Peyer's patch (tissue), 4 donors: ENCODE measurements at regions not wholly inside any gene's neighbourhood (a gene's known extent, or its start where the extent isn't known, plus 50 kb on each side); places are given as distances from the start of the nearest gene placed in this dataset.

ENCODE experiments used
- DNase-seq, 3 donors: peaks; one replicate each; pipeline ENCODE4 v3.0.0-alpha.2; 2017 to 2019
- H3K27ac ChIP-seq, 4 donors: fragments of 200-600 bp; sonication (generic); one replicate each; pipeline ENCODE4 v1.5.1; 2016 to 2019
- H3K27me3 ChIP-seq, 2 donors: fragments of 200-600 bp; sonication (generic); one replicate each; pipeline ENCODE4 v1.5.1; 2019
- H3K36me3 ChIP-seq, 3 donors: fragments of 200-600 bp; sonication (generic); one replicate each; pipeline ENCODE4 v1.5.1; 2016 to 2019
- H3K4me1 ChIP-seq, 4 donors: fragments of 200-600 bp; sonication (generic); one replicate each; pipeline ENCODE4 v1.5.1; 2016 to 2019
- H3K4me3 ChIP-seq, 4 donors: fragments of 200-600 bp; sonication (generic); 1 replicate in 3 of 4; 2 replicates in 1 of 4; pipeline ENCODE4 v1.5.1; 2016 to 2019; ENCODE audit warnings: mild to moderate bottlenecking in 1 of 4
- H3K9me3 ChIP-seq, 4 donors: fragments of 200-600 bp; sonication (generic); one replicate each; pipeline ENCODE4 v1.5.1; 2016 to 2019; ENCODE audit warnings: mild to moderate bottlenecking in 1 of 4
- POLR2A ChIP-seq, 2 donors: fragments of 450-650 bp; IDR thresholded peaks; one replicate each; pipeline ENCODE4 v1.5.1; 2017; ENCODE audit warnings: antibody characterized with exemption in 2 of 2, mild to moderate bottlenecking in 2 of 2, moderate library complexity in 2 of 2
- TF ChIP-seq, protein P1 (sequence below), 6 experiments: fragments of 450-650 bp in 4 of 6; fragments of 200-600 bp in 2 of 6; sonication (generic) in 1 of 6; IDR thresholded peaks; one replicate each; pipeline ENCODE4 v1.5.1; 2017 to 2019; ENCODE audit warnings: antibody characterized with exemption in 6 of 6, mild to moderate bottlenecking in 3 of 6, moderate library complexity in 1 of 6

DNA sequence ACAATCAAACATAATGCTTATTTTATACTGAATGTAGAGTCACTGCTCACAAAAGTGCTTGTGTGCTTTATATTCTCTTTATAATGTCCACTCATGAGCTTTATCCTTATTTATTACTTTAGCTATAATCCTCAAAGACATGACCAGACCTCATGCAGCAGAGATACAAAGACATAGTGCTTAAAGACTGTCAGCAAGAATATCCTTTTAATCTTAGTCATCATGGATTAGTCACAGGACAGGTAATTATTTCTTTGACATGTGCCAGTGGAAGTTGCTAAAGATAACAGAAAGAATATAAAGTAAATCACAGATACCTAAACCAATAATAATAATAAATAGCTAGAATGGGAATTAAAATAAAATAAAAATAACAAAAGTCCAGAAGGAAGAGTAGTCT lies 707.5 kb downstream of the BCL11B start:
- Histone ChIP-seq H3K9me3 (no peaks in the 10 kb centered on the region), H3K27ac (no peak overlapping the region), H3K27me3 (no peaks in the 10 kb centered on the region), H3K36me3 (no peaks in the 10 kb centered on the region), H3K4me1 (no peaks in the 10 kb centered on the region), H3K4me3 (no peak overlapping the region)
- no peak for TF ChIP-seq POLR2A (IDR thresholded peaks at IDR 0.05)
- TF ChIP-seq, protein P1, sequence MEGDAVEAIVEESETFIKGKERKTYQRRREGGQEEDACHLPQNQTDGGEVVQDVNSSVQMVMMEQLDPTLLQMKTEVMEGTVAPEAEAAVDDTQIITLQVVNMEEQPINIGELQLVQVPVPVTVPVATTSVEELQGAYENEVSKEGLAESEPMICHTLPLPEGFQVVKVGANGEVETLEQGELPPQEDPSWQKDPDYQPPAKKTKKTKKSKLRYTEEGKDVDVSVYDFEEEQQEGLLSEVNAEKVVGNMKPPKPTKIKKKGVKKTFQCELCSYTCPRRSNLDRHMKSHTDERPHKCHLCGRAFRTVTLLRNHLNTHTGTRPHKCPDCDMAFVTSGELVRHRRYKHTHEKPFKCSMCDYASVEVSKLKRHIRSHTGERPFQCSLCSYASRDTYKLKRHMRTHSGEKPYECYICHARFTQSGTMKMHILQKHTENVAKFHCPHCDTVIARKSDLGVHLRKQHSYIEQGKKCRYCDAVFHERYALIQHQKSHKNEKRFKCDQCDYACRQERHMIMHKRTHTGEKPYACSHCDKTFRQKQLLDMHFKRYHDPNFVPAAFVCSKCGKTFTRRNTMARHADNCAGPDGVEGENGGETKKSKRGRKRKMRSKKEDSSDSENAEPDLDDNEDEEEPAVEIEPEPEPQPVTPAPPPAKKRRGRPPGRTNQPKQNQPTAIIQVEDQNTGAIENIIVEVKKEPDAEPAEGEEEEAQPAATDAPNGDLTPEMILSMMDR (IDR thresholded peaks at IDR 0.05) = no peak
- DNase-seq = no peak

DNA sequence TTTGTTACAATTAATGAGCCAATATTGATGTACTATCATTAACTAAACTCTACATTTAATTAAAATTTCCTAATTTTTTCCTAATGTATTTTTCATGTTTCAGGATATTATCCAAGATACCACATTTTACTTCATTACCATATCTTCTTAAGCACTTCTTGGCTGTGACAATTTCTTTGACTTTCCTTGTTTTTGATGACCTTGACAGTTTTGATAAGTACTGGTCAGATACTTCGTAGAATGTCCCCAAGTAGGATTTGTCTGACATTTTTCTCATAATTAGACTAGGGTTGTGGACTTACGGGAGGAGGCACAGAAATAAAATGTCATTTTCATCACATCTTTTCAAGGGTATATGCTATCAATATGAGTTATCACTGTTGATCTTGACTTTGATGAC lies 700.9 kb downstream of the BCL11B start:
- Histone ChIP-seq H3K4me3 (no peak overlapping the region), H3K4me1 (no peaks in the 10 kb centered on the region), H3K36me3 (no peaks in the 10 kb centered on the region), H3K27me3 (no peaks in the 10 kb centered on the region), H3K9me3 (no peaks in the 10 kb centered on the region), H3K27ac (no peak overlapping the region)
- DNase-seq = no peak
- TF ChIP-seq, protein P1 (IDR thresholded peaks at IDR 0.05) = no peak
- TF ChIP-seq POLR2A (IDR thresholded peaks at IDR 0.05) = no peak

DNA sequence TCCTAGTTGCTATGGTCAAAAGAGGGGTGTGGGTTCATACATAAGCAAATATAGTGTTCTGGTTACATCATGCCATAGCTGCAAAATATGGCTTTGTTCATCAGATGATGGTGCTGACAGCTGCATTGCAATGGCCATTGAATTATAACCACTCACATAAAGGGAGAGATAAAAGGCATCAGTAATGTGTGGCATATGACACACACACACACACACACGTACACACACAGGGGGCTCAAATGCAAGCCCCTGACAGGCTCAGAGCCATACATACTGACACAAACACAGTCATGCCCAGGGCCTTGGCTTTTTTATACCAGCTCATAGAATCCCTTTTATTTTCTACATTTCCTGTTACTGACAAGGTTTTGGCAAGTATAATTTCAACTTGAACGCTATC lies 698.9 kb downstream of the BCL11B start:
- no peak overlapping the region for H3K4me3 ChIP-seq
- no peak for DNase-seq
- no peaks in the 10 kb centered on the region for H3K36me3 ChIP-seq
- H3K9me3 ChIP-seq = no peaks in the 10 kb centered on the region
- H3K27me3 ChIP-seq = no peaks in the 10 kb centered on the region
- H3K27ac ChIP-seq = no peak overlapping the region
- no peaks in the 10 kb centered on the region for H3K4me1 ChIP-seq
- TF ChIP-seq, protein P1 (IDR thresholded peaks at IDR 0.05) = no peak
- no peak for TF ChIP-seq POLR2A (IDR thresholded peaks at IDR 0.05)

DNA sequence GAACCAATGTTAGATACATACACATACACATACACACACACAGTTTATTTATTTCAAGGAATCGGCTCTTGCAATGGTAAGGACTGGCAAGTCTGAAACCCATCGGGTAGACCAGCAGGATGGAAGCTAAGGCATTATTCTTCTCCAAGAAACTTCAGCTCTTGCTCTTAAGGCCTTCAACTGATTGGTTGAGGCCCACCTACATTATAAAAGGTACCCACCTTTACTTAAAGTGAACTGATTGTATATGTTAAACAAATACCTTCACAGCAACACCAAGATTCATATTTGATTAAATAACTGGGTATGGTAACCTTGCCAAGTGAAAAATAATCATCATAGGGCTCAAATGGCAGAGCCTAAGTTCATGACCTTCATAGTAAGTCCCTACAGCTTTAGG lies 695.5 kb downstream of the BCL11B start:
- no peak for TF ChIP-seq POLR2A (IDR thresholded peaks at IDR 0.05)
- TF ChIP-seq, protein P1 (IDR thresholded peaks at IDR 0.05) = no peak
- no peaks in the 10 kb centered on the region for H3K36me3 ChIP-seq
- H3K9me3 ChIP-seq = no peaks in the 10 kb centered on the region
- H3K27me3 ChIP-seq = no peaks in the 10 kb centered on the region
- no peak for DNase-seq
- H3K4me3 ChIP-seq = no peak overlapping the region
- no peak overlapping the region for H3K27ac ChIP-seq
- H3K4me1 ChIP-seq = no peaks in the 10 kb centered on the region

DNA sequence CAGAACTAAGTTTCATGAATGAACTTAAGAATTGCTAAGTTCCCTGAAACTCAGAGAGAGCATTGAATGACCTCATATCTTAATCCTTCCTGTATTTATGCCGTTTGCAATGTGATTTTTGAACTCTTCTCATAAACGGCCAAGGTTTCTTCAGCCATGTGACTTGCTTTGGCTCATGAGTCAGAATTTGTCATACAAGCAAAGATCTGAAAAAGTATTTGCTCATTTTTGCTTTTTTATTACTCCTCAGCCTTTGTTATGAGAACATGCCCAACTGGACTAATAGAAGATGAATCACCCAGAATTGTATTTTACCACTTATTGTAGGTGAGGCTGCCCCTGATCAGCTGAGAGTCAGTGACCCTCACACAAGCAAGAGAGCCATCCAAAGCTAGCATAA lies 693.8 kb downstream of the BCL11B start:
- Histone ChIP-seq H3K4me3 (no peak overlapping the region), H3K27me3 (no peaks in the 10 kb centered on the region), H3K36me3 (no peaks in the 10 kb centered on the region), H3K9me3 (no peaks in the 10 kb centered on the region), H3K4me1 (no peaks in the 10 kb centered on the region), H3K27ac (no peak overlapping the region)
- TF ChIP-seq POLR2A (IDR thresholded peaks at IDR 0.05) = no peak
- TF ChIP-seq, protein P1 (IDR thresholded peaks at IDR 0.05) = no peak
- no peak for DNase-seq

DNA sequence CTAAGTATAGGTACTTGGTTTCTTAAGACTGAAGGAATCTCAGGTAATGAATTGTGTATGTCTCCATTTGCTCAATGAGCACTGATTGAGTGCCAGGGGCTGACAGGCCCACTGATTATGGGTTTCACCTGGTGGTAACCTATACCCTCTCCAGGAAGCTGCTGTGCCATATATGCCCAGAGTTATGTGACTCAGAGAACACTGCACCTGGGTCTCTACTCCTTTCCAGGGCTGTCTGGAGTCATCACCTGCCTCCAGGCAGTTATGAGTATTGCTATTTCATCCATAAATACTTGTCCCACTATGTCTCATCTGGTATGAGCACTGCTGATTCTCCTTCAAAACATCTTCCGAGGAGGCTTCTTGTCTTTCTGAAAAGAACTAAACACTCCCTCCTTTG lies 692.9 kb downstream of the BCL11B start:
- H3K27ac ChIP-seq = no peak overlapping the region
- no peak overlapping the region for H3K4me3 ChIP-seq
- TF ChIP-seq, protein P1 (IDR thresholded peaks at IDR 0.05) = no peak
- no peak for TF ChIP-seq POLR2A (IDR thresholded peaks at IDR 0.05)
- H3K36me3 ChIP-seq = no peaks in the 10 kb centered on the region
- DNase-seq = no peak
- H3K4me1 ChIP-seq = no peaks in the 10 kb centered on the region
- no peaks in the 10 kb centered on the region for H3K9me3 ChIP-seq
- H3K27me3 ChIP-seq = no peaks in the 10 kb centered on the region
